ENCODE measurements at regions not wholly inside any gene's neighbourhood (a gene's known extent, or its start where the extent isn't known, plus 50 kb on each side); places are given as distances from the start of the nearest gene placed in this dataset.

GRCh38 chr9:79221084-79221483 lies 350.7 kb upstream of the TLE4 start:
- TF ChIP-seq, protein P1, sequence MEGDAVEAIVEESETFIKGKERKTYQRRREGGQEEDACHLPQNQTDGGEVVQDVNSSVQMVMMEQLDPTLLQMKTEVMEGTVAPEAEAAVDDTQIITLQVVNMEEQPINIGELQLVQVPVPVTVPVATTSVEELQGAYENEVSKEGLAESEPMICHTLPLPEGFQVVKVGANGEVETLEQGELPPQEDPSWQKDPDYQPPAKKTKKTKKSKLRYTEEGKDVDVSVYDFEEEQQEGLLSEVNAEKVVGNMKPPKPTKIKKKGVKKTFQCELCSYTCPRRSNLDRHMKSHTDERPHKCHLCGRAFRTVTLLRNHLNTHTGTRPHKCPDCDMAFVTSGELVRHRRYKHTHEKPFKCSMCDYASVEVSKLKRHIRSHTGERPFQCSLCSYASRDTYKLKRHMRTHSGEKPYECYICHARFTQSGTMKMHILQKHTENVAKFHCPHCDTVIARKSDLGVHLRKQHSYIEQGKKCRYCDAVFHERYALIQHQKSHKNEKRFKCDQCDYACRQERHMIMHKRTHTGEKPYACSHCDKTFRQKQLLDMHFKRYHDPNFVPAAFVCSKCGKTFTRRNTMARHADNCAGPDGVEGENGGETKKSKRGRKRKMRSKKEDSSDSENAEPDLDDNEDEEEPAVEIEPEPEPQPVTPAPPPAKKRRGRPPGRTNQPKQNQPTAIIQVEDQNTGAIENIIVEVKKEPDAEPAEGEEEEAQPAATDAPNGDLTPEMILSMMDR (IDR thresholded peaks at IDR 0.05), result no peak
- FAIRE-seq, result no peak
- H3K9me3 ChIP-seq, result no peaks in the 10 kb centered on the region
- no peaks in the 10 kb centered on the region for H3K27me3 ChIP-seq
- H3K27ac ChIP-seq, result no peak overlapping the region
- no peak for DNase-seq
- no peak for ATAC-seq
- WGBS, 2 donors, result 51 to 61% methylated on average over 1 of the region's 1 CpG
- H3K4me3 ChIP-seq, result no peak overlapping the region
- no peaks in the 10 kb centered on the region for H3K4me1 ChIP-seq
- no peaks in the 10 kb centered on the region for H3K36me3 ChIP-seq
- intact Hi-C loops (cut with DNase I), result no loop called here

- no peak for DNase-seq
- H3K9me3 ChIP-seq, result no peaks in the 10 kb centered on the region
- TF ChIP-seq, protein P1 (IDR thresholded peaks at IDR 0.05), result no peak
- no peak overlapping the region for H3K27ac ChIP-seq
- no peak for FAIRE-seq
- no peak for ATAC-seq
- H3K27me3 ChIP-seq, result no peaks in the 10 kb centered on the region
- intact Hi-C loops (cut with DNase I), result no loop called here
- H3K4me3 ChIP-seq, result no peak overlapping the region
- no peaks in the 10 kb centered on the region for H3K4me1 ChIP-seq
- no peaks in the 10 kb centered on the region for H3K36me3 ChIP-seq
- WGBS, 2 donors, result 80 to 94% methylated on average over 2 of the region's 2 CpGs
Observed at GRCh38 chr9:79222483-79222882, 349.3 kb upstream of the TLE4 start.

GRCh38 chr9:79224672-79225433 lies 346.9 kb upstream of the TLE4 start:
- no peaks in the 10 kb centered on the region for H3K9me3 ChIP-seq
- FAIRE-seq, result no peak
- H3K36me3 ChIP-seq, result no peaks in the 10 kb centered on the region
- intact Hi-C loops (cut with DNase I), result no loop called here
- H3K27ac ChIP-seq, result no peak overlapping the region
- WGBS, 2 donors, result 65 to 68% methylated on average over 3 of the region's 3 CpGs
- no peak for ATAC-seq
- TF ChIP-seq, protein P1 (IDR thresholded peaks at IDR 0.05), result no peak
- DNase-seq, result no peak
- no peaks in the 10 kb centered on the region for H3K4me1 ChIP-seq
- H3K27me3 ChIP-seq, result no peaks in the 10 kb centered on the region
- H3K4me3 ChIP-seq, result no peak overlapping the region

DNA sequence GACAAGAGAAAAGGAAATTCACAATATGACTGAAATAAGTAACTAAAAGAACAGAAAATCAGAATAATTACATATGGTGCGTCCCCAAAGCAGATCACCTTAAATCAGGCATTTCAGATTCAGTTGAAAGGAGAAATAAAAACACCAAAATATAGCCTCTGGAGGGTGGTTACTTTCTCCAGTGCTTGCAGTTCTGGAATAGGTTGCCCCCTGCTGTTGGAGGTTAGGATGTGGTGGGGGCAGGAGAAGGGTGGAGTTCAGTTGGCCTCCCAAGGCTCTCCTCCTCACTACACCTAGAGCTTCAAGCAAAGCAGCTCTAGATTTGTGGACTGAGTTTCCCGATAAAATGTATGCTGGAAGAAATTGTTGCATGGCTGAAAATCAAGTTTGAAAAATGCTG lies 338.2 kb upstream of the TLE4 start:
- no peak overlapping the region for H3K4me3 ChIP-seq
- no peaks in the 10 kb centered on the region for H3K36me3 ChIP-seq
- no peak for DNase-seq
- intact Hi-C loops (cut with DNase I), result no loop called here
- H3K4me1 ChIP-seq, result no peaks in the 10 kb centered on the region
- no peak overlapping the region for H3K27ac ChIP-seq
- TF ChIP-seq, protein P1 (IDR thresholded peaks at IDR 0.05), result no peak
- H3K9me3 ChIP-seq, result no peaks in the 10 kb centered on the region
- 80 to 84% methylated on average over 2 of the region's 2 CpGs for WGBS, 2 donors
- no peak for ATAC-seq
- H3K27me3 ChIP-seq, result no peaks in the 10 kb centered on the region
- FAIRE-seq, result no peak

- no peak for DNase-seq
- Histone ChIP-seq H3K27ac (no peak overlapping the region), H3K36me3 (no peaks in the 10 kb centered on the region), H3K4me3 (no peak overlapping the region), H3K4me1 (no peaks in the 10 kb centered on the region), H3K9me3 (no peaks in the 10 kb centered on the region), H3K27me3 (no peaks in the 10 kb centered on the region)
- no peak for ATAC-seq
- intact Hi-C loops (cut with DNase I), result no loop called here
- no peak for FAIRE-seq
- WGBS, 2 donors, result 36 to 45% methylated on average over 2 of the region's 2 CpGs
- TF ChIP-seq, protein P1 (IDR thresholded peaks at IDR 0.05), result no peak
Observed at GRCh38 chr9:79236466-79236865, 335.3 kb upstream of the TLE4 start.

Data from pancreas (tissue), 10 donors.